SK-N-SH treated with all-trans-retinoic acid at 6 μM for 48 hours (cell line): ENCODE measurements at regions not wholly inside any gene's neighbourhood (a gene's known extent, or its start where the extent isn't known, plus 50 kb on each side); places are given as distances from the start of the nearest gene placed in this dataset.
"Not testable (repeated sequence)": the region's sequence is repeated elsewhere in the genome, so short reads cannot be mapped to it uniquely, and the experiment has no call there.

Experiments
- ATAC-seq: fragments of 200-7000 bp; cut with Tn5 transposase; 3 replicates; pipeline ENCODE4 v1.9.1; 2020; ENCODE audit warnings: mild to moderate bottlenecking, moderate library complexity
- ARNTL ChIP-seq: fragments of 450-650 bp; formaldehyde crosslinking; IDR thresholded peaks from 2 replicates; pipeline ENCODE4 v1.5.0; 2020; ENCODE audit warnings: low read depth, mild to moderate bottlenecking, moderate library complexity, borderline replicate concordance
- BACH2 ChIP-seq: fragments of 250-450 bp; sonication (Bioruptor Pico); IDR thresholded peaks from 2 replicates; pipeline ENCODE4 v1.9.0; 2021; ENCODE audit warnings: mild to moderate bottlenecking, borderline replicate concordance
- CREB5 ChIP-seq: fragments of 250-450 bp; sonication (Bioruptor Pico); IDR thresholded peaks from 2 replicates; pipeline ENCODE4 v1.5.1; 2020; ENCODE audit warnings: low read depth, mild to moderate bottlenecking, moderate library complexity
- CSDC2 ChIP-seq: fragments of 250-450 bp; sonication (Bioruptor Pico); IDR thresholded peaks from 2 replicates; pipeline ENCODE4 v1.5.0; 2020; ENCODE audit warnings: mild to moderate bottlenecking, moderate library complexity
- CSRNP3 ChIP-seq: fragments of 250-450 bp; sonication (Bioruptor Pico); IDR thresholded peaks from 2 replicates; pipeline ENCODE4 v1.5.1; 2021; ENCODE audit warnings: mild to moderate bottlenecking, moderate library complexity
- GLIS3 ChIP-seq: fragments of 250-450 bp; sonication (Bioruptor Pico); IDR thresholded peaks from 2 replicates; pipeline ENCODE4 v1.5.0; 2020; ENCODE audit warnings: mild to moderate bottlenecking, moderate library complexity
- ISL1 ChIP-seq: fragments of 250-450 bp; sonication (Bioruptor Pico); IDR thresholded peaks from 2 replicates; pipeline ENCODE4 v2.1.2; 2022; ENCODE audit warnings: mild to moderate bottlenecking, moderate library complexity
- OSR1 ChIP-seq: fragments of 250-450 bp; sonication (Bioruptor Pico); IDR thresholded peaks from 2 replicates; pipeline ENCODE4 v1.8.0; 2022; ENCODE audit warnings: moderate library complexity, mild to moderate bottlenecking, inconsistent platforms
- POU6F1 ChIP-seq: fragments of 250-450 bp; sonication (Bioruptor Pico); IDR thresholded peaks from 2 replicates; pipeline ENCODE4 v1.8.0; 2021; ENCODE audit warnings: low read depth, mild to moderate bottlenecking, moderate library complexity, borderline replicate concordance
- PPARA ChIP-seq: fragments of 250-450 bp; sonication (Bioruptor Pico); IDR thresholded peaks from 2 replicates; pipeline ENCODE4 v1.5.0; 2020; ENCODE audit warnings: mild to moderate bottlenecking, borderline replicate concordance
- RARB ChIP-seq: fragments of 250-450 bp; sonication (Bioruptor Pico); IDR thresholded peaks from 2 replicates; pipeline ENCODE4 v1.8.0; 2021; ENCODE audit warnings: mild to moderate bottlenecking, moderate library complexity
- SNAI2 ChIP-seq: fragments of 250-450 bp; sonication (Bioruptor Pico); IDR thresholded peaks from 2 replicates; pipeline ENCODE4 v1.5.0; 2020; ENCODE audit warnings: mild to moderate bottlenecking, moderate library complexity
- TCF4 ChIP-seq: fragments of 250-450 bp; sonication (Bioruptor Pico); IDR thresholded peaks from 2 replicates; pipeline ENCODE4 v1.8.0; 2021; ENCODE audit warnings: mild to moderate bottlenecking, moderate library complexity, borderline replicate concordance
- TOX ChIP-seq: fragments of 250-450 bp; sonication (Bioruptor Pico); IDR thresholded peaks from 2 replicates; pipeline ENCODE4 v1.8.0; 2021; ENCODE audit warnings: mild to moderate bottlenecking, moderate library complexity, borderline replicate concordance
- ZC3H10 ChIP-seq: fragments of 250-450 bp; sonication (Bioruptor Pico); IDR thresholded peaks from 2 replicates; pipeline ENCODE4 v1.5.1; 2021; ENCODE audit warnings: mild to moderate bottlenecking, moderate library complexity
- ZFP3 ChIP-seq: fragments of 250-450 bp; sonication (Bioruptor Pico); IDR thresholded peaks from 2 replicates; pipeline ENCODE4 v1.5.0; 2020; ENCODE audit warnings: mild to moderate bottlenecking, moderate library complexity
- ZFP30 ChIP-seq: fragments of 450-650 bp; formaldehyde crosslinking; IDR thresholded peaks from 2 replicates; pipeline ENCODE4 v1.5.0; 2022; ENCODE audit warnings: mild to moderate bottlenecking, moderate library complexity
- ZNF565 ChIP-seq: fragments of 450-650 bp; formaldehyde crosslinking; conservative IDR thresholded peaks from 2 replicates; pipeline ENCODE4 v1.5.0; 2020; ENCODE audit warnings: low read depth, mild to moderate bottlenecking, moderate library complexity
- ZNF70 ChIP-seq: fragments of 450-650 bp; formaldehyde crosslinking; IDR thresholded peaks from 2 replicates; pipeline ENCODE4 v1.5.0; 2020; ENCODE audit warnings: mild to moderate bottlenecking, moderate library complexity
- ZNF8 ChIP-seq: fragments of 450-650 bp; formaldehyde crosslinking; IDR thresholded peaks from 2 replicates; pipeline ENCODE4 v1.5.0; 2020; ENCODE audit warnings: mild to moderate bottlenecking, moderate library complexity
- TF ChIP-seq, protein P1 (sequence below): fragments of 250-450 bp; sonication (Bioruptor Pico); IDR thresholded peaks from 2 replicates; pipeline ENCODE4 v1.5.0; 2020; ENCODE audit warnings: mild to moderate bottlenecking, moderate library complexity

GRCh38 chr12:13326076-13326475, 129.6 kb downstream of the EMP1 start:
- no peak for ATAC-seq
- no peak for TF ChIP-seq ARNTL (CRISPR knock-in tag)
- no peak for TF ChIP-seq OSR1 (CRISPR knock-in tag)
- no peak for TF ChIP-seq TCF4
- TF ChIP-seq GLIS3: no peak
- no peak for TF ChIP-seq ZC3H10
- no peak for TF ChIP-seq ZNF70 (CRISPR knock-in tag)
- no peak for TF ChIP-seq CREB5
- TF ChIP-seq ZFP30 (CRISPR knock-in tag): no peak
- no peak for TF ChIP-seq RARB
- no peak for TF ChIP-seq ZNF8 (CRISPR knock-in tag)
- TF ChIP-seq CSDC2 (CRISPR knock-in tag): no peak
- TF ChIP-seq ZNF565 (CRISPR knock-in tag): no peak
- TF ChIP-seq ZFP3 (CRISPR knock-in tag): no peak
- no peak for TF ChIP-seq PPARA (CRISPR knock-in tag)
- TF ChIP-seq, protein P1, sequence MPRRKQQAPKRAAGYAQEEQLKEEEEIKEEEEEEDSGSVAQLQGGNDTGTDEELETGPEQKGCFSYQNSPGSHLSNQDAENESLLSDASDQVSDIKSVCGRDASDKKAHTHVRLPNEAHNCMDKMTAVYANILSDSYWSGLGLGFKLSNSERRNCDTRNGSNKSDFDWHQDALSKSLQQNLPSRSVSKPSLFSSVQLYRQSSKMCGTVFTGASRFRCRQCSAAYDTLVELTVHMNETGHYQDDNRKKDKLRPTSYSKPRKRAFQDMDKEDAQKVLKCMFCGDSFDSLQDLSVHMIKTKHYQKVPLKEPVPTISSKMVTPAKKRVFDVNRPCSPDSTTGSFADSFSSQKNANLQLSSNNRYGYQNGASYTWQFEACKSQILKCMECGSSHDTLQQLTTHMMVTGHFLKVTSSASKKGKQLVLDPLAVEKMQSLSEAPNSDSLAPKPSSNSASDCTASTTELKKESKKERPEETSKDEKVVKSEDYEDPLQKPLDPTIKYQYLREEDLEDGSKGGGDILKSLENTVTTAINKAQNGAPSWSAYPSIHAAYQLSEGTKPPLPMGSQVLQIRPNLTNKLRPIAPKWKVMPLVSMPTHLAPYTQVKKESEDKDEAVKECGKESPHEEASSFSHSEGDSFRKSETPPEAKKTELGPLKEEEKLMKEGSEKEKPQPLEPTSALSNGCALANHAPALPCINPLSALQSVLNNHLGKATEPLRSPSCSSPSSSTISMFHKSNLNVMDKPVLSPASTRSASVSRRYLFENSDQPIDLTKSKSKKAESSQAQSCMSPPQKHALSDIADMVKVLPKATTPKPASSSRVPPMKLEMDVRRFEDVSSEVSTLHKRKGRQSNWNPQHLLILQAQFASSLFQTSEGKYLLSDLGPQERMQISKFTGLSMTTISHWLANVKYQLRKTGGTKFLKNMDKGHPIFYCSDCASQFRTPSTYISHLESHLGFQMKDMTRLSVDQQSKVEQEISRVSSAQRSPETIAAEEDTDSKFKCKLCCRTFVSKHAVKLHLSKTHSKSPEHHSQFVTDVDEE (CRISPR knock-in tag): no peak
- TF ChIP-seq BACH2 (CRISPR knock-in tag): no peak
- TF ChIP-seq ISL1 (CRISPR knock-in tag): no peak

DNA sequence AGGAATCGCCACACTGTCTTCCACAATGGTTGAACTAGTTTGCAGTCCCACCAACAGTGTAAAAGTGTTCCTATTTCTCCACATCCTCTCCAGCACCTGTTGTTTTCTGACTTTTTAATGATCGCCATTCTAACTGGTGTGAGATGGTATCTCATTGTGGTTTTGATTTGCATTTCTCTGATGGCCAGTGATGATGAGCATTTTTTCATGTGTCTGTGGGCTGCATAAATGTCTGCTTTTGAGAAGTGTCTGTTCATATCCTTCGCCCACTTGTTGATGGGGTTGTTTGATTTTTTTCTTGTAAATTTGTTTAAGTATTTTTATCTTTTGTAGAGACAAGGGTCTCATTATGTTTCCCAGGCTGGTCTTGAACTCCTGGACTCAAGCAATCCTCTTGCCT, 128.5 kb downstream of the EMP1 start:
- ATAC-seq: not testable (repeated sequence)

GRCh38 chr12:13318231-13319015, 121.9 kb downstream of the EMP1 start:
- no peak for ATAC-seq
- TF ChIP-seq CSDC2 (CRISPR knock-in tag) (no peak), POU6F1 (CRISPR knock-in tag) (no peak), GLIS3 (no peak), ZNF8 (CRISPR knock-in tag) (no peak), ZNF565 (CRISPR knock-in tag) (no peak), ARNTL (CRISPR knock-in tag) (no peak), BACH2 (CRISPR knock-in tag) (no peak), SNAI2 (CRISPR knock-in tag) (no peak), PPARA (CRISPR knock-in tag) (no peak)

DNA sequence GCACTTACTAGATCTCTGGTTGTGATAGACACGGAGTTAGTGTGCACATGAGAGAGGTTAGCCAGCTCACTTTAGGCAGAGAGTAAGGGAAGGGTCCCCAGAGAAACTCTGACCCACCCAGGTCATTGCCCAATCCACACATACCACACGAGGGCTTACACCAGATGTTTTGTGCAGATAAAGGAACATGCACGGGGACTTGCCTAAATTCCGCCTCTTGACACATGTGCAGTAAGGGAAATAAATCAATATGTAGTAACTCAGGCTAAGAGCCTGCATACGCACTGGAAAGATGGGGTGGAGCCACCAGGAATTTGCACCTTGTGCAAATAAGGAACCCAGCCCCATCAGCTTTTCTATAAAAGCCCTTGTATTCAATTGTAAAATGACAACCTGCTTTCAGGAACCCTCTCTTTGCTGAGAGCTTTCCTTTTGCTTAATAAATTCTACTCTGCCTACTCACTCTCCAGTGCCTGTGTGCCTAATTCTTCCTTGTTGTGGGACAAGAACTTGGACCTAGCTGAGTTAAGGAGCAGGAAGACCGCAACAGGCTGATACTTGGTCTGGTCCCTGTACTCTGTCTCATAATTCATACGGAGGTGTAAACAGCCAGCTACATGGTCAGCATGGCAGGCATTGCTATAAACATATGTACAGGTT, 120.2 kb downstream of the EMP1 start:
- ATAC-seq: no peak
- TF ChIP-seq CSRNP3 (CRISPR knock-in tag) (no peak), CSDC2 (CRISPR knock-in tag) (no peak), ZFP3 (CRISPR knock-in tag) (no peak), ISL1 (CRISPR knock-in tag) (no peak), POU6F1 (CRISPR knock-in tag) (no peak), ZFP30 (CRISPR knock-in tag) (no peak), CREB5 (no peak), ZC3H10 (no peak), TOX (CRISPR knock-in tag) (no peak), OSR1 (CRISPR knock-in tag) (no peak)
- TF ChIP-seq, protein P1 (CRISPR knock-in tag): no peak
